NT2/D1 (cell line): ENCODE measurements at regions not wholly inside any gene's neighbourhood (a gene's known extent, or its start where the extent isn't known, plus 50 kb on each side); places are given as distances from the start of the nearest gene placed in this dataset.

ENCODE experiments used
- SUZ12 ChIP-seq: IDR thresholded peaks from 2 replicates; pipeline ENCODE4 v1.6.1; 2011; ENCODE audit not compliant: insufficient read length, insufficient read depth; ENCODE audit errors: extremely low read depth
- YY1 ChIP-seq: IDR thresholded peaks from 2 replicates; pipeline ENCODE4 v1.6.1; 2011; ENCODE audit not compliant: insufficient read length, insufficient read depth
- ZNF274 ChIP-seq: IDR thresholded peaks from 2 replicates; pipeline ENCODE4 v1.6.1; 2011; ENCODE audit warnings: mild to moderate bottlenecking, low read depth, low read length

DNA sequence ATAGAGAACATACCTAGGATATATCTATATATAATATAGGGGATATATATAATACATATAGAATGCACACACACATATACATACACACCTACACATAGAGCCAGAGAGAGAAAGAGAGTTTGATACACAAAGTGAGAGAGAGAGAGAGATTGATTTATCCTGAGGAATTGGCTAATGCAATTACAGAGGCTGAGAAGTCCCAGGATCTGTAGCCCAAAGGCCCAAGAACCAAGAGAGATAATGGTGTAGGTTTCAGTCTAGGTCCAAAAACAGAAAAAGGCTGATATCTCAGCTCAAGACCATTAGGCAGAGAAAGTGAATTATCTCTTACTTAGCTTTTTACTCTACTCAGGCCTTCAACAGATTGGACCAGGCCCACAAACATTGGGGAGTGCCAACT lies 715.0 kb upstream of the LCORL start:
- TF ChIP-seq ZNF274, result no peak
- TF ChIP-seq YY1, result no peak
- TF ChIP-seq SUZ12, result no peak
